ENCODE measurements at regions not wholly inside any gene's neighbourhood (a gene's known extent, or its start where the extent isn't known, plus 50 kb on each side); places are given as distances from the start of the nearest gene placed in this dataset.
"Not testable (repeated sequence)": the region's sequence is repeated elsewhere in the genome, so short reads cannot be mapped to it uniquely, and the experiment has no call there.

GRCh38 chrX:13518126-13518525 lies 51.3 kb upstream of the EGFL6 start:
- no peak for DNase-seq (ENCODE audit: low read depth in 3 of 3, low spot score in 2 of 3)

GRCh38 chrX:13515211-13515930 lies 54.0 kb upstream of the EGFL6 start:
- DNase-seq (ENCODE audit: low read depth in 3 of 3, low spot score in 2 of 3), result no peak

- DNase-seq (ENCODE audit: low read depth in 3 of 3, low spot score in 2 of 3), result no peak
Observed at GRCh38 chrX:13511944-13512330, 57.5 kb upstream of the EGFL6 start.

- DNase-seq (ENCODE audit: low read depth in 3 of 3, low spot score in 2 of 3), result no peak
Observed at GRCh38 chrX:13511241-13511943, 58.0 kb upstream of the EGFL6 start.

- no peak for DNase-seq (ENCODE audit: low read depth in 3 of 3, low spot score in 2 of 3)
Observed at GRCh38 chrX:13507893-13508292, 61.5 kb upstream of the EGFL6 start.

- DNase-seq (ENCODE audit: low read depth in 3 of 3, low spot score in 2 of 3), result peak in 2 of 3 donors; percentile 6 to 38
Observed at GRCh38 chrX:13506574-13506973, 62.8 kb upstream of the EGFL6 start.

GRCh38 chrX:13502590-13502989 lies 66.8 kb upstream of the EGFL6 start:
- no peak for DNase-seq (ENCODE audit: low read depth in 3 of 3, low spot score in 2 of 3)

GRCh38 chrX:13499736-13500135 lies 69.7 kb upstream of the EGFL6 start:
- DNase-seq (ENCODE audit: low read depth in 3 of 3, low spot score in 2 of 3), result no peak

- no peak for DNase-seq (ENCODE audit: low read depth in 3 of 3, low spot score in 2 of 3)
Observed at GRCh38 chrX:13498238-13498637, 71.2 kb upstream of the EGFL6 start.

- DNase-seq (ENCODE audit: low read depth in 3 of 3, low spot score in 2 of 3), result no peak
Observed at GRCh38 chrX:13495232-13495631, 74.2 kb upstream of the EGFL6 start.

- no peak for DNase-seq (ENCODE audit: low read depth in 3 of 3, low spot score in 2 of 3)
Observed at GRCh38 chrX:13494562-13494961, 74.8 kb upstream of the EGFL6 start.

GRCh38 chrX:13493659-13494058 lies 75.7 kb upstream of the EGFL6 start:
- DNase-seq (ENCODE audit: low read depth in 3 of 3, low spot score in 2 of 3), result no peak

GRCh38 chrX:13492286-13492685 lies 77.1 kb upstream of the EGFL6 start:
- no peak for DNase-seq (ENCODE audit: low read depth in 3 of 3, low spot score in 2 of 3)

GRCh38 chrX:13491061-13491460 lies 78.3 kb upstream of the EGFL6 start:
- no peak for DNase-seq (ENCODE audit: low read depth in 3 of 3, low spot score in 2 of 3)

GRCh38 chrX:13489454-13489853 lies 79.9 kb upstream of the EGFL6 start:
- DNase-seq (ENCODE audit: low read depth in 3 of 3, low spot score in 2 of 3), result no peak

- DNase-seq (ENCODE audit: low read depth in 3 of 3, low spot score in 2 of 3), result peak; percentile 56 to 67 (median 58)
Observed at GRCh38 chrX:13487731-13488505, 81.5 kb upstream of the EGFL6 start.

GRCh38 chrX:13485167-13485566 lies 84.2 kb upstream of the EGFL6 start:
- DNase-seq (ENCODE audit: low read depth in 3 of 3, low spot score in 2 of 3), result no peak

- DNase-seq (ENCODE audit: low read depth in 3 of 3, low spot score in 2 of 3), result no peak
Observed at GRCh38 chrX:13483773-13484172, 85.6 kb upstream of the EGFL6 start.

GRCh38 chrX:13482746-13483541 lies 86.5 kb upstream of the EGFL6 start:
- DNase-seq (ENCODE audit: low read depth in 3 of 3, low spot score in 2 of 3), result no peak

- DNase-seq (ENCODE audit: low read depth in 3 of 3, low spot score in 2 of 3), result not testable (repeated sequence)
Observed at GRCh38 chrX:13480780-13481179, 88.6 kb upstream of the EGFL6 start.

- no peak for DNase-seq (ENCODE audit: low read depth in 3 of 3, low spot score in 2 of 3)
Observed at GRCh38 chrX:13479452-13479813, 90.0 kb upstream of the EGFL6 start.

All from right renal cortex interstitium (tissue), 3 donors.